SU-DHL-6 (cell line): ENCODE measurements at regions not wholly inside any gene's neighbourhood (a gene's known extent, or its start where the extent isn't known, plus 50 kb on each side); places are given as distances from the start of the nearest gene placed in this dataset.

Source experiments
- H2AFZ ChIP-seq: fragments of 200-600 bp; sonication (generic); 2 replicates; pipeline ENCODE4 v1.6.1; 2014; ENCODE audit warnings: low read depth, mild to moderate bottlenecking, moderate library complexity, mixed read lengths, antibody characterized with exemption, low read length; ENCODE audit not compliant: severe bottlenecking
- H3F3A ChIP-seq: fragments of 200-600 bp; shearing (Covaris generic); 2 replicates; pipeline ENCODE4 v1.6.0; 2016; ENCODE audit warnings: antibody characterized with exemption, mild to moderate bottlenecking; ENCODE audit not compliant: insufficient read depth
- H3K27ac ChIP-seq: fragments of 200-600 bp; sonication (generic); 2 replicates; pipeline ENCODE4 v1.5.1; 2016; ENCODE audit warnings: low read depth, mild to moderate bottlenecking, low read length, moderate library complexity, mixed read lengths
- H3K27me3 ChIP-seq: fragments of 200-600 bp; sonication (generic), shearing (Covaris generic); 2 replicates; pipeline ENCODE4 v1.6.0; 2014; ENCODE audit warnings: mild to moderate bottlenecking, low read length
- H3K36me3 ChIP-seq: fragments of 200-600 bp; sonication (generic); 2 replicates; pipeline ENCODE4 v1.6.1; 2014; ENCODE audit warnings: mild to moderate bottlenecking, low read length, mixed read lengths
- H3K4me2 ChIP-seq: fragments of 300-600, 200-600 bp; shearing (Covaris generic), sonication (generic); 2 replicates; pipeline ENCODE4 v1.6.0; 2014; ENCODE audit warnings: low read length, low read depth, mild to moderate bottlenecking; ENCODE audit not compliant: poor library complexity, severe bottlenecking
- H3K4me3 ChIP-seq: fragments of 200-600 bp; sonication (generic); 2 replicates; pipeline ENCODE4 v1.5.1; 2014; ENCODE audit warnings: antibody characterized with exemption, low read length, mild to moderate bottlenecking, mixed read lengths; ENCODE audit not compliant: insufficient read depth, poor library complexity, severe bottlenecking
- H3K79me2 ChIP-seq: fragments of 200-600 bp; sonication (generic); 2 replicates; pipeline ENCODE4 v1.6.1; 2014; ENCODE audit warnings: mild to moderate bottlenecking, low read length, moderate library complexity; ENCODE audit not compliant: insufficient read depth
- H3K9ac ChIP-seq: fragments of 200-600 bp; sonication (generic); 2 replicates; pipeline ENCODE4 v1.7.0; 2014; ENCODE audit warnings: mild to moderate bottlenecking, low read length
- H3K9me2 ChIP-seq: fragments of 200-600 bp; sonication (generic); replicated peaks from 2 replicates; pipeline ENCODE4 v1.6.1; 2014; ENCODE audit warnings: low read length; ENCODE audit not compliant: insufficient read depth
- H3K9me3 ChIP-seq: fragments of 200-600 bp; sonication (generic); 2 replicates; pipeline ENCODE4 v1.6.1; 2014; ENCODE audit warnings: low read length, mixed read lengths; ENCODE audit not compliant: insufficient read depth
- H4K20me1 ChIP-seq: fragments of 200-600 bp; sonication (generic); 2 replicates; pipeline ENCODE4 v1.6.1; 2014; ENCODE audit warnings: low read depth, mild to moderate bottlenecking, antibody characterized with exemption, low read length, moderate library complexity, mixed read lengths
- EZH2phosphoT487 ChIP-seq: fragments of 200-600 bp; sonication (generic), shearing (Covaris generic); conservative IDR thresholded peaks from 2 replicates; pipeline ENCODE4 v1.6.1; 2018; ENCODE audit warnings: mild to moderate bottlenecking, antibody characterized with exemption, low read length, moderate library complexity, mixed read lengths
- TF ChIP-seq, protein P1 (sequence below): fragments of 200-600 bp; sonication (generic); IDR thresholded peaks from one replicate; pipeline ENCODE4 v1.5.1; 2017; ENCODE audit warnings: antibody characterized with exemption, mild to moderate bottlenecking, low read length, moderate library complexity; ENCODE audit not compliant: insufficient read depth, poor library complexity, severe bottlenecking

DNA sequence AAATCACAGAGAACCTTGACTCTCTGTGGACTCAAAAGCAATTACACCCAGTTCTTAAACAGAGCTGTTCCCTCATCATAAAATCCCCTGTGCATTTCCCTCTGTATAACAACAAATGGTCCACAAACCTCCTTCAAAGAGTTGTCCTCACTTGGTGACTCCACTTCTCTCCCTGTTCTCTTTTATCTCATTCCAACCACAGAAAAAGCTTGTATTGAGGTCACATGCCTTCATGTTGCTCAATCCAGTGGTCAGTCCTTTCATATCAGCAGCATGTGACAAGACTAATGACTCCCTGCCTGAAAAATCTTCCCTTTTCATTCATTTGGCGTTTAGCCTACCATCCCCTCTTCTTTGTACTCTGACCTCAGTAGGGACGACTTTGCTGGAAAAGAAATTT, 158.0 kb downstream of the DEPDC1B start:
- Histone ChIP-seq H3F3A (peaks cover 7% of the 10 kb centered on the region), H3K4me2 (peak overlapping the region; percentile 43), H3K27me3 (no peaks in the 10 kb centered on the region), H3K36me3 (no peaks in the 10 kb centered on the region), H2AFZ (no peak overlapping the region), H3K9me2 (no peaks in the 10 kb centered on the region), H3K79me2 (no peaks in the 10 kb centered on the region), H3K9me3 (no peaks in the 10 kb centered on the region), H3K4me3 (no peak overlapping the region), H3K27ac (peak overlapping the region; percentile 45; the same call in 1 of the 2 replicates), H3K9ac (no peak overlapping the region), H4K20me1 (no peaks in the 10 kb centered on the region)
- TF ChIP-seq, protein P1, sequence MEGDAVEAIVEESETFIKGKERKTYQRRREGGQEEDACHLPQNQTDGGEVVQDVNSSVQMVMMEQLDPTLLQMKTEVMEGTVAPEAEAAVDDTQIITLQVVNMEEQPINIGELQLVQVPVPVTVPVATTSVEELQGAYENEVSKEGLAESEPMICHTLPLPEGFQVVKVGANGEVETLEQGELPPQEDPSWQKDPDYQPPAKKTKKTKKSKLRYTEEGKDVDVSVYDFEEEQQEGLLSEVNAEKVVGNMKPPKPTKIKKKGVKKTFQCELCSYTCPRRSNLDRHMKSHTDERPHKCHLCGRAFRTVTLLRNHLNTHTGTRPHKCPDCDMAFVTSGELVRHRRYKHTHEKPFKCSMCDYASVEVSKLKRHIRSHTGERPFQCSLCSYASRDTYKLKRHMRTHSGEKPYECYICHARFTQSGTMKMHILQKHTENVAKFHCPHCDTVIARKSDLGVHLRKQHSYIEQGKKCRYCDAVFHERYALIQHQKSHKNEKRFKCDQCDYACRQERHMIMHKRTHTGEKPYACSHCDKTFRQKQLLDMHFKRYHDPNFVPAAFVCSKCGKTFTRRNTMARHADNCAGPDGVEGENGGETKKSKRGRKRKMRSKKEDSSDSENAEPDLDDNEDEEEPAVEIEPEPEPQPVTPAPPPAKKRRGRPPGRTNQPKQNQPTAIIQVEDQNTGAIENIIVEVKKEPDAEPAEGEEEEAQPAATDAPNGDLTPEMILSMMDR = no peak
- no peak for TF ChIP-seq EZH2phosphoT487

DNA sequence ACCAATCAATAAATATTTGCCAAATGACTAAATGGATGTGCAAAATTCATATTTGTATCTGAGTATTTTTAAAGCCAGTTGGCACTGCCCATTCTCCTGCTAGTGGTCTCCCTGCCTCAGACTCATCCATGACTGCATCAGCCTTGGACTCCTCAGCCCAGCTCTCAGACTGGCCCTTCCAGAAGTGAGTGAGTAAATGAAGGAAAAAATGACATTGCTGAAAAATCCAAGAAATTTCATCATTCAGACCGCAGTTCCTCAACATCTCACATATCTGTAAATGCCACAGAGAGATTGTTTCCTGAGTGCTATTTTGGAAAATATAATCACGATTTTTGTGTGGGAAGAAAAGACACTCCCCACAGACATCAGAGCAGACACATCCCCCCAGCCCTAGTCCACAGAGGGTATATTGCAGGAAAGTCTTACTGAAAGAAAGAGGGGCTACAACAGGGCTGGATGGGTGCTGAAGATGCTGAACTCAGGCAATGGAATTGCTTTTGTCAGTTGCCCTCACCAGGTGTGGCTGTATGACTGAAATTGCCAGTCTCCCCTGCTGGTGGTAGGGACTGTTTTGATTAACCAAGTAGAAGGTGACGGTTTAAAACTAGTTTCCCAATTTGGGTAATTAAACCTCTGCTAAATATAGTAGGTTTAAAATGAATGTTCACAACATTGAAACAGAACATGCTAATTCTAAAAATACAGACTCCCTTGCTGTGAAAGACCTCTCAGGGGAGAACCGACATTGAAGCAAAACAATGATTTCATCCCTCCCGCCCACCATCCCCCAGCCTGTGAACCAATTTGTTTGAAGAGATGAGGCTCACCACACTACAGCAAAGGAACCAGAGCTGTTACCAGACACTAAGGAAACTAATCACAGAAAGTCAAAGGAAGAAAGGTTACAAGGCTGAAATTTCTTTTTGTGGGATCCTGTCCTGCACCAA, 158.8 kb downstream of the DEPDC1B start:
- Histone ChIP-seq H4K20me1 (no peaks in the 10 kb centered on the region), H3K27me3 (no peaks in the 10 kb centered on the region), H3K4me2 (peak overlapping the region; percentile 43), H3K79me2 (no peaks in the 10 kb centered on the region), H3F3A (peaks cover 7% of the 10 kb centered on the region), H3K4me3 (no peak overlapping the region), H3K9me2 (no peaks in the 10 kb centered on the region), H2AFZ (no peak overlapping the region), H3K36me3 (no peaks in the 10 kb centered on the region), H3K9me3 (no peaks in the 10 kb centered on the region), H3K27ac (peak overlapping the region; percentile 45), H3K9ac (no peak overlapping the region)
- TF ChIP-seq EZH2phosphoT487 = no peak
- TF ChIP-seq, protein P1 = no peak

DNA sequence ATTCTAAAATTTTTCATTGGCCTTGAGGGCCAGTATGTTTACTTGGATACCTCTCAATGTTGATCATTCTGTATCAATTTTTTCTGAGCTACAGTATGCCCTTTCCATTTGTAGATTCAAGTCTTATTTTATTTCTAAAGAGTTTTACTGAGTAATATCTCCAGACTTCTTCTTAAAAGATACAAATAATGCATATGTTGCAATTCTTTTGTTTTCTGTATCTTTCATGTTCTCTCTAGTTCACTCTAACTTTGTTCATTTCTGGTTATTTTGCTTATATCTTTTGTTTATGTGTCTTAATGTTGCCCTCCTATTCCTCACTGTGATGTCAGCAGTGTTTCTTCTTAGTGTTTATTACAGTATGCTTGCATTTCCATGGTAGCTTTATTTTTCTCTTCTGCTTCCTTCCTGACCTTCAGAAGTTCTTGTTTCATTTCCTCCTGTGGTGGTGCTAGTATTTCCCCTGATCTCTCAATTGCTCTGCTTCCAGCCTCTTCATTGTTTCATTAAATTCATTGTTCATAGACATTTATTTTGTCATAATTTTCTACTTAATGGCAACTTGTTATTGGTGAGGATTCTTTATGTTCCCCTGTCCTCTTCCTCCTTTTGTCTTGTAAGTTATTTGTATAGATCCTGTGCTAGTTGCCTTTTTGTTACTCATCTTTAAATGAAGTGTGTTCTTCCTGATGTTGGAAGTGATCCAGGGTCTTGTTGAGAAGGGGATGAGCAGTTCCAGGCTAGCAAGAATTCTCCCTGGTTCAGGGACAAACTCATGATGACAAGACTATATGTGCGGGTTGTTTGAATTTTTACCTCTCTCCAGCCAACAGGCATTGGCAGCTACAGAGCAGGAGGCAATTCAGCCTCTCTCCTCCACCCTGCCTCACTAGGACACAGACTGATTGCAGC, 160.8 kb downstream of the DEPDC1B start:
- Histone ChIP-seq H4K20me1 (no peaks in the 10 kb centered on the region), H3K4me2 (peak overlapping the region; percentile 63), H2AFZ (no peak overlapping the region), H3K9me2 (no peaks in the 10 kb centered on the region), H3K9me3 (no peaks in the 10 kb centered on the region), H3K27ac (peak overlapping the region; percentile 55), H3F3A (peaks cover 7% of the 10 kb centered on the region), H3K4me3 (peak overlapping the region; percentile 12), H3K27me3 (no peaks in the 10 kb centered on the region), H3K79me2 (no peaks in the 10 kb centered on the region), H3K9ac (peak overlapping the region; percentile 17; the same call in 1 of the 2 replicates), H3K36me3 (no peaks in the 10 kb centered on the region)
- TF ChIP-seq EZH2phosphoT487 = no peak
- TF ChIP-seq, protein P1 = no peak
